Heart right ventricle (tissue), 16 donors: ENCODE measurements at regions not wholly inside any gene's neighbourhood (a gene's known extent, or its start where the extent isn't known, plus 50 kb on each side); places are given as distances from the start of the nearest gene placed in this dataset.
A peak's percentile ranks its signal among the peaks of the same experiment; 100 is the strongest.

Experiments used
- ATAC-seq, 8 donors: fragments of 200-7000 bp; cut with Tn5 transposase; one replicate each; pipeline ENCODE4 v1.9.1; 2020; ENCODE audit warnings: mild to moderate bottlenecking in 8 of 8, moderate library complexity in 8 of 8, moderate number of reproducible peaks in 1 of 8
- DNase-seq, 2 donors: peaks; one replicate each; pipeline ENCODE4 v3.0.0-alpha.2; 2020
- H3K27ac ChIP-seq, 10 donors: fragments of 200-600 bp; sonication (generic) in 2 of 10; one replicate each; pipeline versions ENCODE4 v1.5.0 to v1.8.0; 2020 to 2022; ENCODE audit warnings: mild to moderate bottlenecking in 3 of 10
- H3K27me3 ChIP-seq, 7 donors: fragments of 200-600 bp; one replicate each; pipeline ENCODE4 v1.8.0; 2021 to 2022; ENCODE audit warnings: mild to moderate bottlenecking in 2 of 7
- H3K36me3 ChIP-seq, 9 donors: fragments of 200-600 bp; sonication (generic) in 1 of 9; one replicate each; pipeline versions ENCODE4 v1.5.0 to v1.8.0; 2020 to 2022; ENCODE audit warnings: mild to moderate bottlenecking in 2 of 9
- H3K4me1 ChIP-seq, 9 donors: fragments of 200-600 bp; sonication (generic) in 1 of 9; one replicate each; pipeline versions ENCODE4 v1.5.0 to v1.8.0; 2020 to 2022; ENCODE audit warnings: mild to moderate bottlenecking in 4 of 9
- H3K4me3 ChIP-seq, 10 donors: fragments of 200-600 bp; sonication (generic) in 2 of 10; one replicate each; pipeline versions ENCODE4 v1.5.0 to v1.8.0; 2020 to 2022; ENCODE audit warnings: mild to moderate bottlenecking in 7 of 10, moderate library complexity in 2 of 10
- H3K9me3 ChIP-seq, 11 donors: fragments of 200-600 bp in 10 of 11; sonication (generic) in 2 of 11; one replicate each; pipeline versions ENCODE4 v1.5.0 to v1.8.0; 2013 to 2022; ENCODE audit warnings: mild to moderate bottlenecking in 2 of 11, control low read depth in 1 of 11, moderate library complexity in 1 of 11
- WGBS, 2 donors: extraction: QIAGEN DNeasy Blood & Tissue Kit; methylation state at CpG; one replicate each; pipeline ENCODE4 v1.1.7; 2013; ENCODE audit warnings: inconsistent platforms in 1 of 2; 5-methylcytosine and 5-hydroxymethylcytosine counted together
- intact Hi-C, 10 donors: fragments of 100-400 bp; cut with DNase I; formaldehyde crosslinking; loops; one replicate each; pipeline versions ENCODE4 v1.11.1 to v1.14.2; 2022
- TF ChIP-seq, protein P1 (sequence below), 9 donors: fragments of 200-600 bp; sonication (generic) in 2 of 9; IDR thresholded peaks; one replicate each; pipeline versions ENCODE4 v1.5.0 to v1.8.0; 2021 to 2022; ENCODE audit warnings: antibody characterized with exemption in 9 of 9, mild to moderate bottlenecking in 5 of 9, moderate library complexity in 1 of 9
- donor health status: Arrhythmogenic right ventricular cardiomyopathy.
- donor health status: ischemic (EF 13 %, LVEDD 7.1; RV severe dilation, severe dysfunction).
- donor health status: healthy with polysubstance abuse.
- donor health status: DM: no; HTN: yes; CAD: no.
- donor health status: DM: no; HTN: no; CAD: no.
- donor health status: ischemic (EF 25% LVEDD 6.9; RV normal size, moderate dysfunction).
- donor health status: ischemic (EF 25% LVEDD 5.7; RV mildly dilated, moderate dysfunction).
- donor health status: healthy.
- donor health status: DM: yes; HTN: yes; CAD: no.
- donor health status: Ischemic cardiomyopathy.
- donor health status: ischemic (EF 35%, LVEDD 5.7; RV mildly dilated, moderate dysfunction).
- donor health status: nonischemic (EF 11% LVEDD 7.7; RV severe dilation, severe dysfunction).
- donor health status: DM: yes; HTN: yes; CAD: no.
- donor health status: PGD.
- donor health status: ischemic (EF 29% LVEDD 5.4; RV normal size, mild dysfunction).
- donor health status: nonischemic (EF 23%, LVEDD 6.1; RV moderate dilation, normal function).

- H3K27ac ChIP-seq = peak overlapping the region in 3 of 10 donors; percentile 1 to 49 (median 14)
- intact Hi-C loops = no loop called here
- no peaks in the 10 kb centered on the region for H3K36me3 ChIP-seq
- TF ChIP-seq, protein P1, sequence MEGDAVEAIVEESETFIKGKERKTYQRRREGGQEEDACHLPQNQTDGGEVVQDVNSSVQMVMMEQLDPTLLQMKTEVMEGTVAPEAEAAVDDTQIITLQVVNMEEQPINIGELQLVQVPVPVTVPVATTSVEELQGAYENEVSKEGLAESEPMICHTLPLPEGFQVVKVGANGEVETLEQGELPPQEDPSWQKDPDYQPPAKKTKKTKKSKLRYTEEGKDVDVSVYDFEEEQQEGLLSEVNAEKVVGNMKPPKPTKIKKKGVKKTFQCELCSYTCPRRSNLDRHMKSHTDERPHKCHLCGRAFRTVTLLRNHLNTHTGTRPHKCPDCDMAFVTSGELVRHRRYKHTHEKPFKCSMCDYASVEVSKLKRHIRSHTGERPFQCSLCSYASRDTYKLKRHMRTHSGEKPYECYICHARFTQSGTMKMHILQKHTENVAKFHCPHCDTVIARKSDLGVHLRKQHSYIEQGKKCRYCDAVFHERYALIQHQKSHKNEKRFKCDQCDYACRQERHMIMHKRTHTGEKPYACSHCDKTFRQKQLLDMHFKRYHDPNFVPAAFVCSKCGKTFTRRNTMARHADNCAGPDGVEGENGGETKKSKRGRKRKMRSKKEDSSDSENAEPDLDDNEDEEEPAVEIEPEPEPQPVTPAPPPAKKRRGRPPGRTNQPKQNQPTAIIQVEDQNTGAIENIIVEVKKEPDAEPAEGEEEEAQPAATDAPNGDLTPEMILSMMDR (IDR thresholded peaks at IDR 0.05) = peak in 5 of 9 donors; percentile 7 to 57 (median 55)
- ATAC-seq (peak; percentile 67 to 99 (median 94)), DNase-seq (peak in 1 of 2 donors; percentile 17)
- H3K4me3 ChIP-seq = no peak overlapping the region
- peaks cover 0 to 7% (median 0%) of the 10 kb centered on the region in 11 donors for H3K9me3 ChIP-seq
- H3K4me1 ChIP-seq = peaks cover 0 to 7% (median 0%) of the 10 kb centered on the region in 9 donors
- 33 to 34% methylated on average over 3 of the region's 3 CpGs for whole genome bisulfite sequencing, 2 donors
- H3K27me3 ChIP-seq = no peaks in the 10 kb centered on the region
Measured at GRCh38 chr14:81673930-81674329, 140.3 kb upstream of the SEL1L start.

DNA sequence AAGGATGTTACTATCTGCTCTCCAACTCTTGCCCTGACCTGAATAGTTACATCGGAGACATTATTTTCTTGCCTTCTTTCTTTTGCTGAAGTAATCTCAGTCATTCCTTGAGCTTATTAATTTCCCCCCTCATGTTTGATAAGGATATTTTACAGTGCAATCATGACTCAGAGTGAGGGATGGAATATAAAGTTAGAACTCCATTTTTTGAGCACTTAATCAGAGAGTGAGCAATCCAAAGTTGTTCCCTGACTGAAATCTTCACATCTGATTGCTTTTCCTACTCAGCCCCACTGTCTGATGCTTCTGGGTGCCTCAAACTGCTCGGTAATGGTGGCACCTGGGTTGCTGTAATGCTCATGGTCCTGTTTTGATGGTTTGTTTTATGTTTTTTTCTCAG lies 142.7 kb upstream of the SEL1L start:
- intact Hi-C loops = no loop called here
- H3K27me3 ChIP-seq = peaks cover 0 to 6% (median 0%) of the 10 kb centered on the region in 7 donors
- no peak overlapping the region for H3K4me3 ChIP-seq
- TF ChIP-seq, protein P1 (IDR thresholded peaks at IDR 0.05) = no peak
- peaks cover 0 to 7% (median 0%) of the 10 kb centered on the region in 9 donors for H3K4me1 ChIP-seq
- no peak overlapping the region for H3K27ac ChIP-seq
- no peaks in the 10 kb centered on the region for H3K36me3 ChIP-seq
- DNase-seq (no peak), ATAC-seq (no peak)
- WGBS, 2 donors = 77 to 83% methylated on average over 2 of the region's 2 CpGs
- H3K9me3 ChIP-seq = no peaks in the 10 kb centered on the region

DNA sequence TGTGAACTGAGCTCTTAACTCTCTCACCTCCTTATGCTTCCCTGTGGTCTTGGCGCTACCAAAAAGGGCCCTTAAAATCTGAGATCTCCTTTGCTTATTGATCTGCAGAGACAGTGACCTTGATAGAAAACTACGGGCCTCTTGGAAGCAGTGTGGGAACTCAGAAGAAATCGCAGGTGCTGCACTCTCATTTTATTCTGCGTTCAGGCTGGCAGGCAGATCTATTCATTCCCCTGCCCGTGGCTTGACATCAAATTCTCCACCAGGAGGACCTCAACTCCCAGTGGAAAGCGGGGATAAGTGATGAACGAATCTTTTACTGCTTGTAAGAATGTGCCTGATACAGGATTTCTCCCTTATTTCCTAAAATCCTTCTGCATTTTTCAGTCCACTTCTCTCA lies 143.2 kb upstream of the SEL1L start:
- Histone ChIP-seq H3K36me3 (no peaks in the 10 kb centered on the region), H3K9me3 (no peaks in the 10 kb centered on the region), H3K4me3 (no peak overlapping the region), H3K27ac (no peak overlapping the region), H3K27me3 (peaks cover 0 to 6% (median 0%) of the 10 kb centered on the region in 7 donors), H3K4me1 (peaks cover 0 to 7% (median 0%) of the 10 kb centered on the region in 9 donors)
- intact Hi-C loops = no loop called here
- TF ChIP-seq, protein P1 (IDR thresholded peaks at IDR 0.05) = no peak
- DNase-seq (no peak), ATAC-seq (no peak)
- 68 to 73% methylated on average over 7 of the region's 7 CpGs for WGBS, 2 donors

GRCh38 chr14:81677736-81678135 lies 144.1 kb upstream of the SEL1L start:
- no peak overlapping the region for H3K4me3 ChIP-seq
- no peaks in the 10 kb centered on the region for H3K9me3 ChIP-seq
- DNase-seq (no peak), ATAC-seq (no peak)
- no peak overlapping the region for H3K27ac ChIP-seq
- intact Hi-C loops = no loop called here
- peaks cover 0 to 6% (median 0%) of the 10 kb centered on the region in 7 donors for H3K27me3 ChIP-seq
- TF ChIP-seq, protein P1 (IDR thresholded peaks at IDR 0.05) = no peak
- 51 to 73% methylated on average over 1 of the region's 1 CpG for WGBS, 2 donors
- peaks cover 0 to 7% (median 0%) of the 10 kb centered on the region in 9 donors for H3K4me1 ChIP-seq
- H3K36me3 ChIP-seq = no peaks in the 10 kb centered on the region
